Osteoblast (primary cell): ENCODE measurements at regions not wholly inside any gene's neighbourhood (a gene's known extent, or its start where the extent isn't known, plus 50 kb on each side); places are given as distances from the start of the nearest gene placed in this dataset.
A peak's percentile ranks its signal among the peaks of the same experiment; 100 is the strongest.
"Not testable (repeated sequence)": the region's sequence is repeated elsewhere in the genome, so short reads cannot be mapped to it uniquely, and the experiment has no call there.

ENCODE experiments used
- DNase-seq: peaks from one replicate; pipeline ENCODE4 v3.0.0; 2011; ENCODE audit warnings: low spot score, mixed read lengths; ENCODE audit not compliant: insufficient read length; ENCODE audit errors: missing footprints
- H2AFZ ChIP-seq: 2 replicates; pipeline ENCODE4 v1.6.0; 2011; ENCODE audit warnings: mild to moderate bottlenecking, low read length
- H3K27ac ChIP-seq: 2 replicates; pipeline ENCODE4 v1.5.1; 2011; ENCODE audit warnings: mild to moderate bottlenecking, low read depth, low read length, moderate library complexity
- H3K27me3 ChIP-seq: 2 replicates; pipeline ENCODE4 v1.6.0; 2012; ENCODE audit warnings: mild to moderate bottlenecking, control low read depth, inconsistent platforms, low read length, moderate library complexity; ENCODE audit not compliant: insufficient read depth
- H3K36me3 ChIP-seq: 2 replicates; pipeline ENCODE4 v1.5.1; 2011; ENCODE audit warnings: mild to moderate bottlenecking, low read length, control low read depth, moderate library complexity; ENCODE audit not compliant: insufficient read depth
- H3K4me1 ChIP-seq: 2 replicates; pipeline ENCODE4 v1.5.1; 2011; ENCODE audit warnings: mild to moderate bottlenecking, low read length, control low read depth, moderate library complexity; ENCODE audit not compliant: insufficient read depth
- H3K4me2 ChIP-seq: 2 replicates; pipeline ENCODE4 v1.6.0; 2011; ENCODE audit warnings: mild to moderate bottlenecking, low read length; ENCODE audit not compliant: insufficient read depth
- H3K4me3 ChIP-seq: fragments of 200-600 bp; sonication (generic); 3 replicates; pipeline ENCODE4 v1.5.1; 2012; ENCODE audit warnings: mild to moderate bottlenecking, low read length, inconsistent platforms; ENCODE audit not compliant: insufficient read depth
- H3K79me2 ChIP-seq: 2 replicates; pipeline ENCODE4 v1.6.0; 2012; ENCODE audit warnings: mild to moderate bottlenecking, low read length, control low read depth, inconsistent platforms; ENCODE audit not compliant: insufficient read depth
- H3K9me3 ChIP-seq: 2 replicates; pipeline ENCODE4 v1.5.1; 2011; ENCODE audit warnings: low read depth, low read length, control low read depth
- H4K20me1 ChIP-seq: 2 replicates; pipeline ENCODE4 v1.6.0; 2012; ENCODE audit warnings: mild to moderate bottlenecking, low read length, control low read depth; ENCODE audit not compliant: insufficient read depth
- CTCF ChIP-seq: IDR thresholded peaks from 2 replicates; pipeline ENCODE4 v1.5.1; 2011; ENCODE audit warnings: mild to moderate bottlenecking, low read depth, low read length, moderate library complexity; ENCODE audit errors: extremely low read depth

- H3K79me2 ChIP-seq, H3K4me3 ChIP-seq, H2AFZ ChIP-seq, H3K36me3 ChIP-seq, H4K20me1 ChIP-seq, H3K27me3 ChIP-seq, H3K27ac ChIP-seq, H3K4me2 ChIP-seq, H3K9me3 ChIP-seq, H3K4me1 ChIP-seq: not testable (repeated sequence)
- DNase-seq: peak; percentile 97
- peak; percentile 62 for TF ChIP-seq CTCF
Observed at GRCh38 chr15:77902921-77903760, 174.4 kb downstream of the TBC1D2B start.

GRCh38 chr15:77901921-77902750 lies 175.4 kb downstream of the TBC1D2B start:
- H3K36me3 ChIP-seq: no peaks in the 10 kb centered on the region
- DNase-seq: peak; percentile 91
- H4K20me1 ChIP-seq: no peaks in the 10 kb centered on the region
- no peaks in the 10 kb centered on the region for H3K79me2 ChIP-seq
- H3K9me3 ChIP-seq: no peaks in the 10 kb centered on the region
- no peak overlapping the region for H3K27ac ChIP-seq
- no peak overlapping the region for H3K4me2 ChIP-seq
- H3K27me3 ChIP-seq: no peaks in the 10 kb centered on the region
- H3K4me3 ChIP-seq: no peak overlapping the region
- H2AFZ ChIP-seq: no peak overlapping the region
- TF ChIP-seq CTCF: peak; percentile 23
- H3K4me1 ChIP-seq: no peaks in the 10 kb centered on the region

GRCh38 chr15:77901251-77901881 lies 176.1 kb downstream of the TBC1D2B start:
- Histone ChIP-seq H3K4me2 (no peak overlapping the region), H3K4me1 (no peaks in the 10 kb centered on the region), H3K79me2 (no peaks in the 10 kb centered on the region), H2AFZ (no peak overlapping the region), H4K20me1 (no peaks in the 10 kb centered on the region), H3K27me3 (no peaks in the 10 kb centered on the region), H3K36me3 (no peaks in the 10 kb centered on the region), H3K27ac (no peak overlapping the region), H3K4me3 (no peak overlapping the region), H3K9me3 (no peaks in the 10 kb centered on the region)
- no peak for TF ChIP-seq CTCF
- peak; percentile 47 for DNase-seq
